ENCODE measurements at regions not wholly inside any gene's neighbourhood (a gene's known extent, or its start where the extent isn't known, plus 50 kb on each side); places are given as distances from the start of the nearest gene placed in this dataset.

GRCh38 chr2:220422676-220423075, 795.2 kb downstream of the SLC4A3 start:
- H3K9me3 ChIP-seq = no peaks in the 10 kb centered on the region
- ATAC-seq (no peak), DNase-seq (no peak)
- no peak for TF ChIP-seq CTCF (IDR thresholded peaks at IDR 0.05)
- intact Hi-C loops (cut with DNase I) = no loop called here
- no peak overlapping the region for H3K27ac ChIP-seq
- H3K36me3 ChIP-seq = no peaks in the 10 kb centered on the region
- no peaks in the 10 kb centered on the region for H3K27me3 ChIP-seq
- H3K4me3 ChIP-seq = no peak overlapping the region
- no peaks in the 10 kb centered on the region for H3K4me1 ChIP-seq

- DNase-seq (no peak), ATAC-seq (no peak)
- Histone ChIP-seq H3K36me3 (no peaks in the 10 kb centered on the region), H3K4me3 (no peak overlapping the region), H3K9me3 (no peaks in the 10 kb centered on the region), H3K27me3 (no peaks in the 10 kb centered on the region), H3K4me1 (no peaks in the 10 kb centered on the region), H3K27ac (no peak overlapping the region)
- no peak for TF ChIP-seq CTCF (IDR thresholded peaks at IDR 0.05)
- intact Hi-C loops (cut with DNase I) = no loop called here
Measured at GRCh38 chr2:220424561-220424960, 797.1 kb downstream of the SLC4A3 start.

- intact Hi-C loops (cut with DNase I) = no loop called here
- no peaks in the 10 kb centered on the region for H3K27me3 ChIP-seq
- no peak for TF ChIP-seq CTCF (IDR thresholded peaks at IDR 0.05)
- ATAC-seq (no peak), DNase-seq (no peak)
- H3K4me1 ChIP-seq = no peaks in the 10 kb centered on the region
- H3K27ac ChIP-seq = no peak overlapping the region
- no peak overlapping the region for H3K4me3 ChIP-seq
- H3K9me3 ChIP-seq = no peaks in the 10 kb centered on the region
- H3K36me3 ChIP-seq = no peaks in the 10 kb centered on the region
Measured at GRCh38 chr2:220432645-220433044, 805.2 kb downstream of the SLC4A3 start.

GRCh38 chr2:220433131-220433530, 805.7 kb downstream of the SLC4A3 start:
- H3K4me1 ChIP-seq = no peaks in the 10 kb centered on the region
- H3K9me3 ChIP-seq = no peaks in the 10 kb centered on the region
- H3K36me3 ChIP-seq = no peaks in the 10 kb centered on the region
- no peak overlapping the region for H3K27ac ChIP-seq
- no peak overlapping the region for H3K4me3 ChIP-seq
- DNase-seq = no peak
- ATAC-seq = no peak
- TF ChIP-seq CTCF (IDR thresholded peaks at IDR 0.05) = no peak
- intact Hi-C loops (cut with DNase I) = no loop called here
- no peaks in the 10 kb centered on the region for H3K27me3 ChIP-seq

- Histone ChIP-seq H3K36me3 (no peaks in the 10 kb centered on the region), H3K27ac (no peak overlapping the region), H3K9me3 (no peaks in the 10 kb centered on the region), H3K27me3 (no peaks in the 10 kb centered on the region), H3K4me3 (no peak overlapping the region), H3K4me1 (no peaks in the 10 kb centered on the region)
- intact Hi-C loops (cut with DNase I) = no loop called here
- ATAC-seq = no peak
- no peak for DNase-seq
- no peak for TF ChIP-seq CTCF (IDR thresholded peaks at IDR 0.05)
Measured at GRCh38 chr2:220434385-220434784, 807.0 kb downstream of the SLC4A3 start.

GRCh38 chr2:220437938-220438337, 810.5 kb downstream of the SLC4A3 start:
- intact Hi-C loops (cut with DNase I) = no loop called here
- no peaks in the 10 kb centered on the region for H3K36me3 ChIP-seq
- H3K27ac ChIP-seq = no peak overlapping the region
- no peaks in the 10 kb centered on the region for H3K4me1 ChIP-seq
- ATAC-seq (no peak), DNase-seq (no peak)
- no peak overlapping the region for H3K4me3 ChIP-seq
- no peaks in the 10 kb centered on the region for H3K27me3 ChIP-seq
- no peak for TF ChIP-seq CTCF (IDR thresholded peaks at IDR 0.05)
- no peaks in the 10 kb centered on the region for H3K9me3 ChIP-seq

Data from upper lobe of right lung (tissue), 1 donor.